ENCODE measurements at regions not wholly inside any gene's neighbourhood (a gene's known extent, or its start where the extent isn't known, plus 50 kb on each side); places are given as distances from the start of the nearest gene placed in this dataset.
A peak's percentile ranks its signal among the peaks of the same experiment; 100 is the strongest.

DNA sequence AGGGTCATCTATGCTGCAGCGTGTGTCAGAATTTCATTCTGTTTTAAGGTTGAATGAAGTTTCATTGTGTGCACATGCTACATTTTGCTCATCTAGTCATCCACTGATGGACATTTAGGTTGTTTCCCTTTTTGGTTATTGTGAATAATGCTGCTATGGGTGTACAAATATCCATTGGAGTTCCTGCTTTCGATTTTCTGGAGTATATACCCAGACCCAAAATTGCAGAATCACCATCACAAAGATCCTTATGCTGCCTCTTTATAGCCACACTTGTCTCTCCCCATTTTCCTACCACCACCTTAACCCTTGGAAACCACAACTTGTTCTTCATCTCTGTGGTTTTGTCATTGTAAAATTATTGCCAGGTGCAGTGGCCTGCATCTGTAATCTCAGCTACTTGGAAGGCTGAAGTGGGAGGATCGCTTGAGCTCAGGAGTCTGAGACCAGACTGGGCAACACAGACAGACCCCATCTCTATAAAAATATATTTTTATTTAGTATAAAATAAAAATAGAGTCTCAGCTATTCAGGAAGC, 166.2 kb downstream of the HSD17B3 start:
- Histone ChIP-seq H3K27ac (peak overlapping the region in 2 of 21 experiments; percentile 61 to 63), H3K4me3 (no peak overlapping the region)

DNA sequence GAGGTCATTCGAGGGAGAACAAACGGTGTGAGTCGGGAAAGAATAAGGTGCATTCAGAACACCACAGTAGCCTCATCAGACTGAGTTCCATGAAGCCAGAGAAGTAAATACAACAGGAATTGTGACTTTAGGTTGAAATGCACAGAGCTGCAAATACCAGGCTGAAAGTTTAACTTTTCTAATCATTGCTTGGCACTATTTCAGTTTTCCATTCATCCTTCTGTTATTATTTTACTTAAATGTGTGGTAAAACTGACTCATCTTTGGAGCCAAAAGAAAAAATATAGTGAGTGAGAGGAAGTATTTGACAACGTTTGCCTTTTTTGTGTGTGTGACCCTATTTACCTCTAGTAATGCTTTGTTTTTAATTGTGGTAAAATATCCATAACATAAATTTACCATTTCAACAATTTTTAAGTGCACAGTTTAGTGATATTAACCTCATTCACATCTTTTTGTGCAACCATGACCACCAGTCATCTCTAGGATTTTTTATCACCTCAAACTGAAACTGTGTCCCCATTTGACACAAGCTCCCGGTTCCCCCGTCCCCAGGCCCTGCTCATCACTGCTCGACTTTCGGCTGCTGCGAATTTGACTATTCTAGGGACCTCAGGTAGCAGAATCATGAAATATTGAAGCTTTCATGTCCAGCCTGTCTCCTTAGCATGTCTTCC, 166.8 kb downstream of the HSD17B3 start:
- Histone ChIP-seq H3K27ac (peak overlapping the region in 2 of 21 experiments; percentile 43 to 61), H3K4me3 (no peak overlapping the region)

DNA sequence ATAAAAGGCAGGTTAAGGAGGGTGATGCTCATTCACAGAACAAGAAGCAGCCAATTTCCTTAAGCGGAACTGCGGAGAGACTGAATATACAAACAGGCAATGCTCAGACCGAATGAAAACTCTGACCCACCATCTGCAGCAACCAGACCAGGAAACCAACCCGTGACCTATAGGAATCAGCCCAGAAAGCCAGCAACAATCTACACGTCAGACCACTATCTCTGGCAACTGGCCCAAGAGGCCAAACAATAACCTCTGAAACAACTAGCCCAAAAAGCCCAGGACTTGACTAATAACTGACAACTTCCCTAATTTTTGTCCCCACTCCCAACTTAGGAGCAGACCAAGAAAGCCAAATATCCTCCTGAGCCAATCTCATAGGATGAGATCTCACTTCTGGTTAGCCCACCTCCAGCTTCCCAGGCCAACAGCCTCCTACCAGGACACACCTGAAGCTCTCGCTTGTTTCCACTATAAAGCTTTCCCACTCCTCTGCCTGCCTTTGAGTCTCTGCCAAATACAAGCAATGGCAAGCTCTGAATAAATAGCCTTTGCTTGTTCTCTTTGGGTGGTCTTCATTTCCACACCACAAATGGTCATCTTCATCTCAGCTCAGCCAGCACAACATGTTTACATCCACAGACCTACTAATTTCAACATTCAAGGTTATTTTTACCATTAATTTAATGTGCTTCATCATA, 168.5 kb downstream of the HSD17B3 start:
- H3K4me3 ChIP-seq: no peak overlapping the region
- H3K27ac ChIP-seq: peak overlapping the region in 1 of 21 experiments; percentile 38

- peak overlapping the region in 2 of 21 experiments; percentile 5 to 58 for H3K27ac ChIP-seq
Measured at GRCh38 chr9:96131825-96132224, 170.2 kb downstream of the HSD17B3 start.

DNA sequence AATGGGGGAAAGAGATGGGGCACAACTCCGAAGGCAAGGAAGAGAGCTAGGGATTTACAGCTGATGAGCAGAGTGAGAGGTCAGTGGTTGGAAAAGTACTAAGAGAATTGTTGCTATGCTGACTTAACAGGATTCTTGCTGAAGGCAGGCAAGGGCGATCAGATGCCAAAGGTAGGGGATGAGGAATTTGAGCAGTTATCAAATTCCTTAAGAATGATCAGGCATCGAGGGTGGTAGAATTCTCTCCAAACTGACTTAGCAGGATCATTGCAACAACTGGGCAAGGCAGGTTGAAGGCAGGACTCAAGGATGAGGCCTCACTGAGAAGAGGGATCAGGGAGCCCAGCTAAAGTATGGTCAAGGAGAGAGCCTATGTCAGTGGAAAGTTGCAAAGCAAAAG, 171.0 kb downstream of the HSD17B3 start:
- H3K4me3 ChIP-seq: no peak overlapping the region
- peak overlapping the region in 1 of 21 experiments; percentile 58 for H3K27ac ChIP-seq

More at GRCh38 chr9:96131825-96132224, 170.2 kb downstream of the HSD17B3 start:
- H3K4me3 ChIP-seq: no peak overlapping the region

DNA sequence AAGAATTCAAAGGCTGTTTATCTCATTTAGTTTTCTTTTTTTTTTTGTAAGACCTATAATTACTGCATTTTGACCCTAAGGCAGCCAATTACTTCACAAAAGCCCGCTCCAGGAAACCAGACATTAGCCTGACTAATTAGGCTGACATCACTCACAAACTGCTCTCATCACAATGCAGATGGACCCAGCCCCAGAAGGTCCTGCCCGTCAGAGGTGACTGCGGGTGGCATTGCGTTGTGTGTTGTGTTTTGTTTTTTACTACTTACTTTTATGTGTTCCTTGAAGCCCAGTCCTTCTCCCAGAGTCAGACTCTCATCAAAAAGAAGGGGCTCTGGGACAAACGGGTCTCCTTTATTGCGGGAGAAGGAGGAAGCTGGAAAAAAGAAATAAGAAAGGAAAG, 172.2 kb downstream of the HSD17B3 start:
- no peak overlapping the region for H3K4me3 ChIP-seq
- H3K27ac ChIP-seq: peak overlapping the region in 1 of 21 experiments; percentile 3

DNA sequence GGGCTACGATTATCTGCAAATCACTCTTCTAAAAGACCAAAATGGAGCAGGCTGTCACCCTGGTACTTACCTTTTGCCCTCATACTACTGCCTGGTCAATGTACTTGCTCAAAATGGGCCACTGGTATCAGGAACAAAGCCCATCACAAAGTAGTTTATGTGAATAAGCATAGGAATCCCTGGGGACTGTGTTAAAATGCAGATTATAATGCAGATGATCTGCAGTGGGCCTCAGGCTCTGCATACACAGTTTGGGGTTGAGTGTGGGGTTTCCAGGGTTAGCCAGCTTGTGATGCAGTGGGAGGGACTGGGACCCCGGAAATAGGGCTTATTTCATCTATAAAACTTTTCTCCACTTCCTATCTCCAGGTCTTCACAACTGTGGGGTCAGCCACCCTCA, 173.1 kb downstream of the HSD17B3 start:
- Histone ChIP-seq H3K4me3 (no peak overlapping the region), H3K27ac (peak overlapping the region in 1 of 21 experiments; percentile 10)

DNA sequence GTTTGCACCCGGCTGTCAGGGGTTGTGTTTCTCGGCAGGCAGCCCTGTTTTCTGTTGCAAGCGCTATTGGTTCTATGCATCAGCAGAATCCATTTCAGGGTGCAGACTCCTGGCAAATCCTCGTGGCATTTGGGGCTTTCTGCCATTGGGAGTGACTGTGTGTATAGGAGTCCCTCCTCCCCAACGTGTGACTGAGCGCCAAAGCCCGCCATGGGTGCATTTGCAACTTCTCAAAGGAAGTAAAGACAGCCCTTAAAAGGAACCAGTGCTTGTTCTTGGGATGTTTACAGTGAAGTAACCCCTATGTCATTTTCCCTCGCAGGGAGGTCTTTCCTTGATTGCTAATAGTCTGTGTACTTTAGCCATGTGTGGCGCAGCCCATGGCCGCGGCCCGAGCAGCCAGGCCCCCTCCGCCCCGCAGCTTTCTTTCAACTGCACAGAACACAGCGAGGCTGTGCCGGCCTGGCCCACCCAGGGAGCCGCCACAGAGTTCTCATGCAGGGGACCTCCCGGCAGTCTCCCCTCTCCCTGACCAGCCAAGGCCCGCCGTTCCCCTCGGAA, 175.6 kb downstream of the HSD17B3 start:
- Histone ChIP-seq H3K4me3 (no peak overlapping the region), H3K27ac (peak overlapping the region in 1 of 21 experiments; percentile 38)

- Histone ChIP-seq H3K4me3 (no peak overlapping the region), H3K27ac (no peak overlapping the region)
Measured at GRCh38 chr9:96125624-96126023, 176.4 kb downstream of the HSD17B3 start.

DNA sequence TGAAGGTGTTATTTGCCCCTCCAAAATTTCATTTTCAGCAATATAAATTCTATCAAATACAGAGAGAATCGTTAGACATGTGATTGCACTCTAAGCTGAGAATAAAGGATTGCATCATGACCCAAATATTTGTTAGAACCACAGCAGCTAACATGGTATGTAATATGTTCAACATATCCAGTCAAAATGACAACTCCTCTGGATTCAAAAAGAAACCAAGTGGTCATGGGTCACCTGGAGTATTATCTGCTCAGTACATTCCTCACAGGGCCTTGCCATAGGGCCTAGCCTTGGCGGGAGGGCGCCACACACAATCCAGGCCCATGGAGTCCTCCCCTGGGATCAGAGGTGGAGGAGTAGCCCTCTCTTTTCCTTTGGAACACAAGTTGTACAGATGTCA, 179.2 kb downstream of the HSD17B3 start:
- no peak overlapping the region for H3K27ac ChIP-seq

GRCh38 chr9:96122282-96122681, 179.7 kb downstream of the HSD17B3 start:
- H3K27ac ChIP-seq: no peak overlapping the region
- H3K4me3 ChIP-seq: no peak overlapping the region

More for the DNA sequence above, 179.2 kb downstream of the HSD17B3 start:
- H3K4me3 ChIP-seq: no peak overlapping the region

- H3K27ac ChIP-seq: no peak overlapping the region
- no peak overlapping the region for H3K4me3 ChIP-seq
Measured at GRCh38 chr9:96121136-96121535, 180.8 kb downstream of the HSD17B3 start.

GRCh38 chr9:96117398-96118080, 184.4 kb downstream of the HSD17B3 start:
- Histone ChIP-seq H3K27ac (peak overlapping the region in 2 of 21 experiments; percentile 46 to 50), H3K4me3 (no peak overlapping the region)

- peak overlapping the region in 5 of 21 experiments; percentile 2 to 79 (median 39) for H3K27ac ChIP-seq
- H3K4me3 ChIP-seq: no peak overlapping the region
Measured at GRCh38 chr9:96116275-96117064, 185.5 kb downstream of the HSD17B3 start.

- Histone ChIP-seq H3K27ac (peak overlapping the region in 5 of 21 experiments; percentile 2 to 79 (median 27)), H3K4me3 (no peak overlapping the region)
Measured at GRCh38 chr9:96115836-96116235, 186.1 kb downstream of the HSD17B3 start.

DNA sequence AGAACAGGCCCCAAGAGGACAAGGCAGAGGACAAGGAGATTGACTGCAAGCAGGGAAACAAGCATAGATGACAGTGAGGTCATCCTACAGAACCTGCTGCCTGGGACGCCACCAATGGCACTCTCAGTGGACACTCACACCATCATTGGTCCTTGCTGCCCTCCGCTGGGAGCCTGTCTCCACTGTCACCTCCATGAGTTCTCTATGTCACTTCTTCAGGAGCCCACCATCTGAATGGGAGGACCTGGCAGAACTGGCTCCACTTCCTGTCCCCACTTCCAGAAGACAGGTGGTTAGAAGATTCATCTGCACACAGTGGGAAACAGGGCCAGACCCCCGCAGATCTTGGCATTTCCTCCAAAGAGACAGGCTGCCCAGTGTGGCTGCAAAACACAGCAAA, 188.9 kb downstream of the HSD17B3 start:
- H3K4me3 ChIP-seq: no peak overlapping the region
- no peak overlapping the region for H3K27ac ChIP-seq

- Histone ChIP-seq H3K27ac (no peak overlapping the region), H3K4me3 (no peak overlapping the region)
Measured at GRCh38 chr9:96109680-96110351, 192.2 kb downstream of the HSD17B3 start.

GRCh38 chr9:96108691-96109380, 193.1 kb downstream of the HSD17B3 start:
- H3K4me3 ChIP-seq: no peak overlapping the region
- H3K27ac ChIP-seq: no peak overlapping the region

Measured in skin epidermis (tissue), 12 donors.